Mesothelial cell of epicardium (in vitro differentiated cells): ENCODE measurements at regions not wholly inside any gene's neighbourhood (a gene's known extent, or its start where the extent isn't known, plus 50 kb on each side); places are given as distances from the start of the nearest gene placed in this dataset.

Experiments used
- DNase-seq, 2 experiments: peaks; one replicate each; pipeline ENCODE4 v3.0.0; 2021; ENCODE audit warnings: low spot score in 2 of 2; ENCODE audit not compliant: unreplicated experiment in 2 of 2
- H3K27ac Mint-ChIP-seq: 2 replicates; pipeline ENCODE4 v1.8.0; 2021; ENCODE audit warnings: mixed read lengths
- H3K27me3 Mint-ChIP-seq: 2 replicates; pipeline ENCODE4 v1.8.0; 2021; ENCODE audit warnings: low read depth, mixed read lengths
- H3K36me3 Mint-ChIP-seq: 2 replicates; pipeline ENCODE4 v1.8.0; 2021; ENCODE audit warnings: mixed read lengths
- H3K4me1 Mint-ChIP-seq: 2 replicates; pipeline ENCODE4 v1.8.0; 2021; ENCODE audit warnings: mixed read lengths
- H3K4me3 Mint-ChIP-seq: 2 replicates; pipeline ENCODE4 v1.8.0; 2021; ENCODE audit warnings: mild to moderate bottlenecking, moderate library complexity, mixed read lengths
- H3K9me3 Mint-ChIP-seq: 2 replicates; pipeline ENCODE4 v1.8.0; 2021; ENCODE audit warnings: mixed read lengths
- CTCF ChIP-seq: fragments of 200-600 bp; sonication (generic); IDR thresholded peaks from one replicate; pipeline ENCODE4 v1.5.0; 2021; ENCODE audit warnings: antibody characterized with exemption; ENCODE audit not compliant: unreplicated experiment

GRCh38 chr4:138567696-138568095, 325.5 kb upstream of the SLC7A11 start:
- DNase-seq = no peak
- no peaks in the 10 kb centered on the region for H3K27me3 Mint-ChIP-seq
- H3K9me3 Mint-ChIP-seq = no peaks in the 10 kb centered on the region
- H3K4me1 Mint-ChIP-seq = peaks cover 5% of the 10 kb centered on the region
- TF ChIP-seq CTCF = no peak
- no peak overlapping the region for H3K27ac Mint-ChIP-seq
- H3K4me3 Mint-ChIP-seq = no peak overlapping the region
- no peaks in the 10 kb centered on the region for H3K36me3 Mint-ChIP-seq

GRCh38 chr4:138565576-138565975, 323.4 kb upstream of the SLC7A11 start:
- no peaks in the 10 kb centered on the region for H3K36me3 Mint-ChIP-seq
- no peak overlapping the region for H3K4me3 Mint-ChIP-seq
- H3K9me3 Mint-ChIP-seq = no peaks in the 10 kb centered on the region
- H3K27me3 Mint-ChIP-seq = no peaks in the 10 kb centered on the region
- H3K27ac Mint-ChIP-seq = no peak overlapping the region
- H3K4me1 Mint-ChIP-seq = peaks cover 5% of the 10 kb centered on the region
- DNase-seq = no peak
- TF ChIP-seq CTCF = no peak

GRCh38 chr4:138562544-138562991, 320.4 kb upstream of the SLC7A11 start:
- peaks cover 5% of the 10 kb centered on the region for H3K4me1 Mint-ChIP-seq
- H3K27ac Mint-ChIP-seq = no peak overlapping the region
- DNase-seq = no peak
- H3K9me3 Mint-ChIP-seq = no peaks in the 10 kb centered on the region
- TF ChIP-seq CTCF = no peak
- H3K27me3 Mint-ChIP-seq = no peaks in the 10 kb centered on the region
- H3K4me3 Mint-ChIP-seq = no peak overlapping the region
- no peaks in the 10 kb centered on the region for H3K36me3 Mint-ChIP-seq

- no peaks in the 10 kb centered on the region for H3K27me3 Mint-ChIP-seq
- no peaks in the 10 kb centered on the region for H3K36me3 Mint-ChIP-seq
- no peaks in the 10 kb centered on the region for H3K9me3 Mint-ChIP-seq
- no peak overlapping the region for H3K27ac Mint-ChIP-seq
- no peak for TF ChIP-seq CTCF
- peaks cover 2% of the 10 kb centered on the region for H3K4me1 Mint-ChIP-seq
- no peak for DNase-seq
- H3K4me3 Mint-ChIP-seq = no peak overlapping the region
Measured at GRCh38 chr4:138561906-138562305, 319.8 kb upstream of the SLC7A11 start.

GRCh38 chr4:138561276-138561880, 319.2 kb upstream of the SLC7A11 start:
- Mint-ChIP-seq H3K27me3 (no peaks in the 10 kb centered on the region), H3K4me3 (no peak overlapping the region), H3K9me3 (no peaks in the 10 kb centered on the region), H3K36me3 (no peaks in the 10 kb centered on the region), H3K27ac (no peak overlapping the region), H3K4me1 (peaks cover 2% of the 10 kb centered on the region)
- TF ChIP-seq CTCF = no peak
- DNase-seq = no peak

- no peak for DNase-seq
- H3K27ac Mint-ChIP-seq = no peak overlapping the region
- peaks cover 2% of the 10 kb centered on the region for H3K4me1 Mint-ChIP-seq
- no peak for TF ChIP-seq CTCF
- no peak overlapping the region for H3K4me3 Mint-ChIP-seq
- H3K9me3 Mint-ChIP-seq = no peaks in the 10 kb centered on the region
- no peaks in the 10 kb centered on the region for H3K36me3 Mint-ChIP-seq
- H3K27me3 Mint-ChIP-seq = no peaks in the 10 kb centered on the region
Measured at GRCh38 chr4:138560448-138560847, 318.3 kb upstream of the SLC7A11 start.
